GM23338 (cell line): ENCODE measurements at regions not wholly inside any gene's neighbourhood (a gene's known extent, or its start where the extent isn't known, plus 50 kb on each side); places are given as distances from the start of the nearest gene placed in this dataset.

Source experiments
- ATAC-seq: fragments of 200-7000 bp; cut with Tn5 transposase; 3 replicates; pipeline ENCODE4 v1.9.1; 2020
- DNase-seq: peaks from one replicate; pipeline ENCODE4 v3.0.0-alpha.2; 2015; ENCODE audit warnings: low spot score
- H2AFZ ChIP-seq: fragments of 200-600 bp; sonication (generic); 2 replicates; pipeline ENCODE4 v1.8.0; 2016; ENCODE audit warnings: antibody characterized with exemption, mild to moderate bottlenecking, moderate library complexity
- H3F3A ChIP-seq: fragments of 200-600 bp; sonication (generic); replicated peaks from 2 replicates; pipeline ENCODE4 v1.8.0; 2017; ENCODE audit warnings: antibody characterized with exemption, mixed run types, low read depth
- H3K27ac ChIP-seq: fragments of 200-600 bp; sonication (generic); 2 replicates; pipeline ENCODE4 v1.6.1; 2016; ENCODE audit warnings: low read depth
- H3K27me3 ChIP-seq: fragments of 200-600 bp; sonication (generic); 2 replicates; pipeline ENCODE4 v1.8.0; 2016; ENCODE audit warnings: mild to moderate bottlenecking, mixed run types, moderate library complexity; ENCODE audit not compliant: insufficient read depth
- H3K36me3 ChIP-seq: fragments of 200-600 bp; sonication (generic); 2 replicates; pipeline ENCODE4 v1.8.0; 2016; ENCODE audit warnings: mild to moderate bottlenecking; ENCODE audit not compliant: insufficient read depth
- H3K4me1 ChIP-seq: fragments of 200-600 bp; sonication (generic); 2 replicates; pipeline ENCODE4 v1.8.0; 2016; ENCODE audit warnings: mild to moderate bottlenecking, moderate library complexity; ENCODE audit not compliant: insufficient read depth
- H3K4me2 ChIP-seq: fragments of 200-600 bp; sonication (generic); 2 replicates; pipeline ENCODE4 v1.7.1; 2017; ENCODE audit warnings: mixed run types
- H3K4me3 ChIP-seq: fragments of 200-600 bp; sonication (generic); 2 replicates; pipeline ENCODE4 v1.6.1; 2016; ENCODE audit warnings: mixed run types
- H3K79me2 ChIP-seq: fragments of 200-600 bp; sonication (generic); replicated peaks from 2 replicates; pipeline ENCODE4 v1.8.0; 2017; ENCODE audit warnings: mild to moderate bottlenecking; ENCODE audit not compliant: insufficient read depth
- H3K9me2 ChIP-seq: fragments of 200-600 bp; sonication (generic); 2 replicates; pipeline ENCODE4 v1.8.0; 2017; ENCODE audit not compliant: insufficient read depth
- H4K20me1 ChIP-seq: fragments of 200-600 bp; sonication (generic); replicated peaks from 2 replicates; pipeline ENCODE4 v1.8.0; 2017; ENCODE audit warnings: mild to moderate bottlenecking; ENCODE audit not compliant: insufficient read depth
- H3K27ac Mint-ChIP-seq: 2 replicates; pipeline ENCODE4 v1.8.0; 2020; ENCODE audit warnings: inconsistent platforms, mild to moderate bottlenecking, moderate library complexity, mixed read lengths
- H3K27me3 Mint-ChIP-seq: 3 replicates; pipeline ENCODE4 v1.8.0; 2022; ENCODE audit warnings: low read depth, mild to moderate bottlenecking, moderate library complexity, mixed read lengths, inconsistent platforms; ENCODE audit not compliant: insufficient read depth, poor library complexity
- H3K36me3 Mint-ChIP-seq: 3 replicates; pipeline ENCODE4 v1.8.0; 2021; ENCODE audit warnings: low read depth, mild to moderate bottlenecking, inconsistent platforms, moderate library complexity, mixed read lengths
- H3K4me1 Mint-ChIP-seq: 3 replicates; pipeline ENCODE4 v1.8.0; 2020; ENCODE audit warnings: mild to moderate bottlenecking, inconsistent platforms, mixed read lengths
- H3K4me3 Mint-ChIP-seq: 3 replicates; pipeline ENCODE4 v1.8.0; 2021; ENCODE audit warnings: moderate library complexity, mild to moderate bottlenecking, inconsistent platforms, mixed read lengths
- H3K9me3 Mint-ChIP-seq: 3 replicates; pipeline ENCODE4 v1.8.0; 2020; ENCODE audit warnings: moderate library complexity, mild to moderate bottlenecking, inconsistent platforms, mixed read lengths
- CREB1 ChIP-seq: fragments of 250-450 bp; sonication (Bioruptor Pico); IDR thresholded peaks from 2 replicates; pipeline ENCODE4 v1.5.0; 2020; ENCODE audit warnings: low read depth, mild to moderate bottlenecking, moderate library complexity
- EZH2phosphoT487 ChIP-seq: fragments of 200-600 bp; sonication (generic); IDR thresholded peaks from one replicate; pipeline ENCODE4 v1.8.1; 2018; ENCODE audit warnings: antibody characterized with exemption; ENCODE audit not compliant: unreplicated experiment
- JUNB ChIP-seq: IDR thresholded peaks from one replicate; pipeline ENCODE4 v1.6.1; 2016; ENCODE audit warnings: antibody characterized with exemption; ENCODE audit not compliant: unreplicated experiment
- NANOG ChIP-seq: IDR thresholded peaks from 2 replicates; pipeline ENCODE4 v1.6.1; 2016; ENCODE audit warnings: antibody characterized with exemption, borderline replicate concordance
- POLR2AphosphoS5 ChIP-seq: IDR thresholded peaks from 2 replicates; pipeline ENCODE4 v1.6.1; 2016; ENCODE audit warnings: antibody characterized with exemption, low read depth
- STAT1 ChIP-seq: IDR thresholded peaks from one replicate; pipeline ENCODE4 v1.6.1; 2016; ENCODE audit warnings: antibody characterized with exemption; ENCODE audit not compliant: unreplicated experiment
- ZNF331 ChIP-seq: fragments of 250-450 bp; sonication (Bioruptor Pico); IDR thresholded peaks from 2 replicates; pipeline ENCODE4 v1.5.0; 2020; ENCODE audit warnings: low read depth, mild to moderate bottlenecking, moderate library complexity
- TF ChIP-seq, protein P1 (sequence below): IDR thresholded peaks from 2 replicates; pipeline ENCODE4 v1.6.1; 2016; ENCODE audit warnings: antibody characterized with exemption
- TF ChIP-seq, protein P2 (sequence below): fragments of 250-450 bp; sonication (Bioruptor Pico); IDR thresholded peaks from 2 replicates; pipeline ENCODE4 v1.5.0; 2020; ENCODE audit warnings: mild to moderate bottlenecking, moderate library complexity

DNA sequence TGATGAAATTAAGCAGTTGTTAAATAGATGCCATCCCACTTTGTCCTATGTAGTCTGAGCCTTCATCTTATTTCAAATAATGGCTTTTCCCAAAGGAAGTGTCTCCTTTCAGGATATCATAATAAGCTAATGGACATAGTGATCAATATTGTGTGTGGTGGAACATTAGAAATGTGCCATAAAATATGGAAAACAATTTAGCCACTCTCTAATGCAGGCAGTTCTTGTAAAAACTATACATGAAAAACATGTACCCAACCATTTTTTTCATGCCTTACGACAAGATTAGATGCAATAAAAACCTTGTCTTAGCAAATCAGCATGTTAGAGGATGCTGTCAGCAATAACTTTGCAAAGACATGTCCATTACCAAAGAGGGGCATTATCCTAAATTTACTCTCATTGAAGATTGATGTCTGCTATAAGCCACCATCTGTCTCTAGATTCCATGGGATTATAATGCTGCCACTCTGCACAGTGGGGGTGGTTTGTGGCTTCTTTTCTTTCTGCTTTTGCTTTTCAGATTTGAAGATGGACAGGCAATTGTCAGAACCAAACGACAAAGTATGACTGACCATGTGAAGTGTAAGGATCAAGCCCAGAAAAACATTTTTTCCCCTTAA lies 724.0 kb upstream of the ZNF608 start:
- DNase-seq (no peak), ATAC-seq (no peak)
- Histone ChIP-seq H3K36me3 (no peaks in the 10 kb centered on the region), H4K20me1 (no peaks in the 10 kb centered on the region), H3K9me2 (0 out of 2 replicates have a peak, but pooled peaks cover 5% of the 10 kb centered on the region), H3K4me2 (no peak overlapping the region), H3F3A (no peaks in the 10 kb centered on the region), H3K27ac (no peak overlapping the region), H3K79me2 (no peaks in the 10 kb centered on the region), H3K4me1 (no peaks in the 10 kb centered on the region), H3K27me3 (no peaks in the 10 kb centered on the region), H3K4me3 (no peak overlapping the region), H2AFZ (no peak overlapping the region)
- Mint-ChIP-seq H3K27ac (no peak overlapping the region), H3K36me3 (no peaks in the 10 kb centered on the region), H3K9me3 (no peaks in the 10 kb centered on the region), H3K4me1 (peaks cover 4% of the 10 kb centered on the region; the same call in 2 of the 3 replicates), H3K27me3 (peaks cover 2% of the 10 kb centered on the region), H3K4me3 (no peak overlapping the region)
- no peak for TF ChIP-seq STAT1
- TF ChIP-seq, protein P1, sequence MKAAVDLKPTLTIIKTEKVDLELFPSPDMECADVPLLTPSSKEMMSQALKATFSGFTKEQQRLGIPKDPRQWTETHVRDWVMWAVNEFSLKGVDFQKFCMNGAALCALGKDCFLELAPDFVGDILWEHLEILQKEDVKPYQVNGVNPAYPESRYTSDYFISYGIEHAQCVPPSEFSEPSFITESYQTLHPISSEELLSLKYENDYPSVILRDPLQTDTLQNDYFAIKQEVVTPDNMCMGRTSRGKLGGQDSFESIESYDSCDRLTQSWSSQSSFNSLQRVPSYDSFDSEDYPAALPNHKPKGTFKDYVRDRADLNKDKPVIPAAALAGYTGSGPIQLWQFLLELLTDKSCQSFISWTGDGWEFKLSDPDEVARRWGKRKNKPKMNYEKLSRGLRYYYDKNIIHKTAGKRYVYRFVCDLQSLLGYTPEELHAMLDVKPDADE: no peak
- TF ChIP-seq CREB1 (CRISPR knock-in tag): no peak
- TF ChIP-seq ZNF331: no peak
- TF ChIP-seq POLR2AphosphoS5: no peak
- TF ChIP-seq EZH2phosphoT487: no peak
- TF ChIP-seq, protein P2, sequence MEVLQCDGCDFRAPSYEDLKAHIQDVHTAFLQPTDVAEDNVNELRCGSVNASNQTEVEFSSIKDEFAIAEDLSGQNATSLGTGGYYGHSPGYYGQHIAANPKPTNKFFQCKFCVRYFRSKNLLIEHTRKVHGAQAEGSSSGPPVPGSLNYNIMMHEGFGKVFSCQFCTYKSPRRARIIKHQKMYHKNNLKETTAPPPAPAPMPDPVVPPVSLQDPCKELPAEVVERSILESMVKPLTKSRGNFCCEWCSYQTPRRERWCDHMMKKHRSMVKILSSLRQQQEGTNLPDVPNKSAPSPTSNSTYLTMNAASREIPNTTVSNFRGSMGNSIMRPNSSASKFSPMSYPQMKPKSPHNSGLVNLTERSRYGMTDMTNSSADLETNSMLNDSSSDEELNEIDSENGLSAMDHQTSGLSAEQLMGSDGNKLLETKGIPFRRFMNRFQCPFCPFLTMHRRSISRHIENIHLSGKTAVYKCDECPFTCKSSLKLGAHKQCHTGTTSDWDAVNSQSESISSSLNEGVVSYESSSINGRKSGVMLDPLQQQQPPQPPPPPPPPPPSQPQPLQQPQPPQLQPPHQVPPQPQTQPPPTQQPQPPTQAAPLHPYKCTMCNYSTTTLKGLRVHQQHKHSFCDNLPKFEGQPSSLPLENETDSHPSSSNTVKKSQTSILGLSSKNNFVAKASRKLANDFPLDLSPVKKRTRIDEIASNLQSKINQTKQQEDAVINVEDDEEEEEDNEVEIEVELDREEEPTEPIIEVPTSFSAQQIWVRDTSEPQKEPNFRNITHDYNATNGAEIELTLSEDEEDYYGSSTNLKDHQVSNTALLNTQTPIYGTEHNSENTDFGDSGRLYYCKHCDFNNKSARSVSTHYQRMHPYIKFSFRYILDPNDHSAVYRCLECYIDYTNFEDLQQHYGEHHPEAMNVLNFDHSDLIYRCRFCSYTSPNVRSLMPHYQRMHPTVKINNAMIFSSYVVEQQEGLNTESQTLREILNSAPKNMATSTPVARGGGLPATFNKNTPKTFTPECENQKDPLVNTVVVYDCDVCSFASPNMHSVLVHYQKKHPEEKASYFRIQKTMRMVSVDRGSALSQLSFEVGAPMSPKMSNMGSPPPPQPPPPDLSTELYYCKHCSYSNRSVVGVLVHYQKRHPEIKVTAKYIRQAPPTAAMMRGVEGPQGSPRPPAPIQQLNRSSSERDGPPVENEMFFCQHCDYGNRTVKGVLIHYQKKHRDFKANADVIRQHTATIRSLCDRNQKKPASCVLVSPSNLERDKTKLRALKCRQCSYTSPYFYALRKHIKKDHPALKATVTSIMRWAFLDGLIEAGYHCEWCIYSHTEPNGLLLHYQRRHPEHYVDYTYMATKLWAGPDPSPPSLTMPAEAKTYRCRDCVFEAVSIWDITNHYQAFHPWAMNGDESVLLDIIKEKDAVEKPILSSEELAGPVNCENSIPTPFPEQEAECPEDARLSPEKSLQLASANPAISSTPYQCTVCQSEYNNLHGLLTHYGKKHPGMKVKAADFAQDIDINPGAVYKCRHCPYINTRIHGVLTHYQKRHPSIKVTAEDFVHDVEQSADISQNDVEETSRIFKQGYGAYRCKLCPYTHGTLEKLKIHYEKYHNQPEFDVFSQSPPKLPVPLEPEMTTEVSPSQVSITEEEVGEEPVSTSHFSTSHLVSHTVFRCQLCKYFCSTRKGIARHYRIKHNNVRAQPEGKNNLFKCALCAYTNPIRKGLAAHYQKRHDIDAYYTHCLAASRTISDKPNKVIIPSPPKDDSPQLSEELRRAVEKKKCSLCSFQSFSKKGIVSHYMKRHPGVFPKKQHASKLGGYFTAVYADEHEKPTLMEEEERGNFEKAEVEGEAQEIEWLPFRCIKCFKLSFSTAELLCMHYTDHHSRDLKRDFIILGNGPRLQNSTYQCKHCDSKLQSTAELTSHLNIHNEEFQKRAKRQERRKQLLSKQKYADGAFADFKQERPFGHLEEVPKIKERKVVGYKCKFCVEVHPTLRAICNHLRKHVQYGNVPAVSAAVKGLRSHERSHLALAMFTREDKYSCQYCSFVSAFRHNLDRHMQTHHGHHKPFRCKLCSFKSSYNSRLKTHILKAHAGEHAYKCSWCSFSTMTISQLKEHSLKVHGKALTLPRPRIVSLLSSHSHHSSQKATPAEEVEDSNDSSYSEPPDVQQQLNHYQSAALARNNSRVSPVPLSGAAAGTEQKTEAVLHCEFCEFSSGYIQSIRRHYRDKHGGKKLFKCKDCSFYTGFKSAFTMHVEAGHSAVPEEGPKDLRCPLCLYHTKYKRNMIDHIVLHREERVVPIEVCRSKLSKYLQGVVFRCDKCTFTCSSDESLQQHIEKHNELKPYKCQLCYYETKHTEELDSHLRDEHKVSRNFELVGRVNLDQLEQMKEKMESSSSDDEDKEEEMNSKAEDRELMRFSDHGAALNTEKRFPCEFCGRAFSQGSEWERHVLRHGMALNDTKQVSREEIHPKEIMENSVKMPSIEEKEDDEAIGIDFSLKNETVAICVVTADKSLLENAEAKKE (CRISPR knock-in tag): no peak
- TF ChIP-seq NANOG: no peak
- no peak for TF ChIP-seq JUNB
